HG02885 (cell line): ENCODE measurements at regions not wholly inside any gene's neighbourhood (a gene's known extent, or its start where the extent isn't known, plus 50 kb on each side); places are given as distances from the start of the nearest gene placed in this dataset.
"Not testable (repeated sequence)": the region's sequence is repeated elsewhere in the genome, so short reads cannot be mapped to it uniquely, and the experiment has no call there.

Source experiments
- ATAC-seq: cut with Tn5 transposase; IDR thresholded peaks from one replicate; pipeline ENCODE4 v1.9.1; 2021; ENCODE audit warnings: mild to moderate bottlenecking; ENCODE audit not compliant: unreplicated experiment, poor library complexity

DNA sequence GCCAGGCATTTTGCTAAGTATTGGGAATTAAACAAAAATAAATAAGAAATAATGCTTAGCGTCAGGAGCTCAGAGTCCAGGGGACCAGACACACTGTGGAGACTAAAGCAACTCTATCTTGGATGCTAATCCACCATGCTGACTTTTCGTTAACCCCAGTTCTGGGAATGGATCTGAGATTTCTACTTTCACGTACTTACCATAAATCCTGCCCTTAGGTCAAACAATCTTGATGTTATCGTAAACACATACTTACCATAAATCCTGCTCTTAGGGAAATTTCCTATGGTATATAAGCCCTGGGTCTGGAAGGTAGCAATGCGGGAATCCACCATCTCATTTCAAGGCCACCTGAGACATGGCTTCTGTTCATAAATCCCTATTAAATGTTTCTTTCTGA is 204.5 kb upstream of the IGFBP7 start:
- no peak for ATAC-seq

DNA sequence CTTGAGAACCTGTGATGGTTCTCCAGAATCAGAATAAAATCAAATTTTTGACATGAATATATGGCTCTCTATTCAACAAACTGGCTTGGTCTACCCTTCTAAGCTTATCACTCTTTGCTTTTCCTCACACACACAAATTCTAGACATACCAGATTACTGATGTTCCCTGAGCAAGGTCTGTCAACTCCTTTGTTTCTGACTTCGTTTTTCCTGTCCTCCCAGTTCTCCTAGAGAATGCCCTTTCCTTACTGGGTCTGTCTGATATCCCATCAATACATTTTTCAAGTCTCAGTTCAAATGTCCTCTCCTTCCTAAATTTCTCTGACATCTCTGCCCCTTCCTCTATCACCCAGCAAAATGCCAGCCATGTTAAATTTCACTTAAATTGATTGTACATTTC is 202.1 kb upstream of the IGFBP7 start:
- ATAC-seq, result no peak

DNA sequence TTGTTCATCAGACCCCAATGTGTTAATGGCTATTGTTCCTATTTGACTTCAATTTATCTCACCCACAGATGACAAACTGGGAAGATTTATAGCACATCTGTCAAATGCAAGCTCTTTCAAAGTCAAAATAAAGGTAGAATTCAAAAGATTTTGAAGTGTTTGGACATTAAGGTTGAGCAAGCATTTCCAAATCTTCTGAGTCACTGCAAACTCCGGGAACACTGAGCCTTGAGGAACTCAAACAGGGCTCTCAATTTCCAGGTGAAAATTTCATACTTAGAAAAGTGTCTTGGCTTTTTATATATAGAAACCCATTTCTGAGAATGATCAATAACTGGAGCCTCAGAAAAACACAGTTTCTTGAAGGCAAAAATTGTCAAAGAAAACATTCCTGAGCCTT is 199.5 kb upstream of the IGFBP7 start:
- no peak for ATAC-seq

DNA sequence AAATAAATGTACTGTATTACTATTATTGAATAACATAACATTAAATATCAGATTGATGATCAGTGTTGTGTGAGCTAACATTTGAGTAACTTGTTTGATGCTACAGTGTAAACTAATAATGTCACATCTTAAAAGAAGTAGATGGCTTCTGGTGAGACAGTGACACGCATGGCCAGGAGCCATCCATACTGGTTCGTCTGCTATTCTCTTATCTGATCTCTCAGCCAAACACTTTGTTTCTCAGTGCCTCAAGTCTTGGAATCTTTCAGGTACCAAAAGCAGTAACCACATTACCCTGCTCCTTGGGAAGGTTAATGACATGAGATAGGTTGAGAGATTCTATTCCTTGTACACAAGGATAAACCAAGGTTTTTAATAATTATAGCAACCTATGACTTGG is 198.1 kb upstream of the IGFBP7 start:
- no peak for ATAC-seq

DNA sequence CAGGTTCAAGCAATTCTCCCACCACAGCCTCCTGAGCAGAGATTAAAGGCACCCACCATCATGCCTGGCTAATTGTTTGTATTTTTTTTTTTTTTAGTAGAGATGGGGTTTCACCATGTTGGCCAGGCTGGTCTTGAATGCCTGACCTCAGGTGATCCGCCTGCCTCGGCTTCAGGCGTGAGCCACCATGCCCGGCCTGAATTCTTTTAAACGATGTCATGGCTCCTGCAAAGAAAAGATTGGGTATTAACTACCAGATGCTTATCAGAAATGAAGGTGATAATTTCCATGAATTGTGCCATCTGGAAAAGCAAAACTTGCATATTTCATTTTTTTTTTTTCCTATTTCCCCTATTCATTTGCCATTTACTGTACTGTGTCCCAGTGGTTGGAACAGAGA is 195.7 kb upstream of the IGFBP7 start:
- no peak for ATAC-seq

DNA sequence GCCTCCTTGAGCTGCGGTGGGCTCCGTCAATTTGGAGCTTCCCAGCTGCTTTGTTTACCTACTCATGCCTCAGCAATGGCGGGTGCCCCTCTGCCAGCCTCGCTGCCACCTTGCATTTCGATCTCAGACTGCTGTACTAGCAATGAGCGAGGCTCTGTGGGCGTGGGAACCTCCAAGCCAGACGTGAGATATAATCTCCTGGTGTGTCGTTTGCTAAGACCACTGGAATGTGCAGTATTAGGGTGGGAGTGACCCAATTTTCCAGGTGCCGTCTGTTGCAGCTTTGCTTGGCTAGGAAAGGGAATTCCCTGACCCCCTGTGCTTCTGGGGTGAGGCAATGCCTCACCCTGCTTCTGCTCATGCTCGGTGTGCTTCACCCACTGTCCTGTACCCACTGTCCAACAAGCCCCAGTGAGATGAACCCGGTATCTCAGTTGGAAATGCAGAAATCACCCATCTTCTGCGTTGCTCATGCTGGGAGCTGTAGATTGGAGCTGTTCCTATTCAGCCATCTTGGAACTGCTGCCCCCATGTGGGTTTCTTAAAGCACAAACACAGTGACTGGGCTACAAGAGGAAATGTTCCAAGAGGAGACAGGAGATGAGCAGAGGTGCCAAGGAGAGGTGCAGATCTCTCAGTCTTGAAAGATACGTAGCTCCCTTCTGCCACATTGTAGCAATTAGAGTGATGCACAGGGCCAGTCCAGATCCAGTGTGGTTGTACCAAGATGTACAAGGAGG is 193.0 kb upstream of the IGFBP7 start:
- ATAC-seq, result no peak

DNA sequence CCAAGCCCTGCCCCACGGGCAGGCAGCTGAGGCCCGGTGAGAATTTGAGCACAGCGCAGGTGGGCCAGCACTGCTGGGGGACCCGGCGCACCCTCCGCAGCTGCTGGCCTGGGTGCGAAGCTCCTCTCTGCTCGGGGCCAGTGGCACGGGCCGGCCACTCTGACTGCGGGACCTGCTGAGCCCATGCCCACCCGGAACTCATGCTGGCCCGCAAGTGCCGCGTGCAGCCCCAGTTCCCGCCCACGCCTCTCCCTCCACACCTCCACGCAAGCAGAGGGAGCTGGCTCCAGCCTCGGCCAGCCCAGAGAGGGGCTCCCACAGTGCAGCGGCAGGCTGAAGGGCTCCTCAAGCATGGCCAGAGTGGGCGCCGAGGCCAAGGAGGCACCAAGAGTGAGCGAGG is 190.1 kb upstream of the IGFBP7 start:
- not testable (repeated sequence) for ATAC-seq

DNA sequence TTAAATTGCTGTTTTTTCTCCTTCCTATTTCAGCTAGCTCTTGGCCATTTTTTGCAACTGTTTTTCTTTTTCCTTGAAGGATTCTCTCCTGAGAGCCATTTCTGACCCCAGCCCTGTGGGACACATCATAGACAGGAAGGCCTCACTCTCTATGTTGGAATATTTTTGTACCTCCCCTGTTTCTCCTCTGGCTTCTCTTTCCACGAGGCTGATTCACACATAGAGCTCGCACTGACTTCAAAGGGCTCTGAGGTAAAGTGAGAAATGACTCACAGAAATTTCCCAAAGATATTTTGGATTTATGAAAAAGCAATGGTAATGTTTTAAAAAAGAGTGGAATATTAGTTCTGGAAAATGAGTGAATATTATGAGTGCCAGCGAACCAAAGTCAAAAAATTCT is 181.7 kb upstream of the IGFBP7 start:
- ATAC-seq, result no peak

DNA sequence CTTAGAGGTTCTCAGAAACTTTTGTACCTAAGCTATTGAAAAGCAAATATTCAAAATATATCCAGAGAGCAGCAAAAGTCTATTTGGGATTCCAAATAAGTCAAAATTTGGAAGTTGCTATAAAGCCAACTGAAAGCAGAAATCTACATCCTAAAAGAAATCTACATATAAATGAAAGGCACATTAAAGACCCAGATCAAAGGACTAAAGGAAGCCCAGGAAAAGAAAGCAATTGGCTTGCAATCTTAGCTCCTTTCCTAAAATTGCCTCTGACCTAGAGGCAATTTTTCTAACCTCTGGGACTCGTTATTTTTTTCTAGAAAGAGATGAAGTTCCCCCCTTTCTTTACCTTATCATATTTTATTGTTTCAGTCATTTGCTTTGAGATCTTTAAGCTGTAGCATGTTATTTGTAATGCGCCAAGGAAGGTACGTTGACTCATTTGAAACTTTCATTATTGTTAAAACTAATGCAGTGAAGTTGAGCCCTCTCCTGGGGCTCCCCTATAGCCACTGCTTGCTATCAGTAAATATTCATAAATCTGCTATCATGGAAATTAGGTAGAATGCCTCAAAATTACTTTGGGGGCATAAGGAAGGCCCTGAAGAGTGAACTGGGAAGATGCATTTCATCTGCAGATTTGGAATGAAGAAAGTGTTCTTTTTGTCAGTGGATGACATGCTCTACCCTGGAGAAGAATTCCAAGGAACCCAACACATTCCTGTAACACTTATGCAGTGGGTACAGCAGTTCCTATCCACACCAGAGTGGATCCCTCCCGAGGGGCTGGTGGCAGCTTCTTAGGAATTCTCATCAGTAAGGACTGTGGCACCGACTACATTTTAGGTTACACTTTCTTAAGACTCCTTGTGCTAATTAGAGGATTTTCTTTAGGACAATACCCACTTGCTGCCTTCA is 177.8 kb upstream of the IGFBP7 start:
- no peak for ATAC-seq

DNA sequence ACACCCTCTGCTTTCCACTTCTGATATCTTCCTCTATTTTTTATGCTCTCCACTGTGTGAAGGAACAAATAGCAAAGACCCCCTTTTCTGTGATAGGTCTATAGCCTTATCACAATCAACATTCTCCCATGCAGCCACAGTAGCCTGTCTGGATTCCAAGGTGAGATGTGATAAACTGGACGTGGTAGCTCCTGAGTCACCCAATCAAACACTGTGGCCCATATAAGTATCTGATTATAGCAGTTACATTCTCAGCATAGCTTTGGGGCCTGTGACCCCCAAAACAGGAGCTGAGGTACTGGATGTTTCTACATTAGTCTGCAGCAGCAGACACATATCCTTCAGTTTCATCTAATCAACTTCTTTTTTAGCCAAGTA is 172.7 kb upstream of the IGFBP7 start:
- ATAC-seq, result no peak

DNA sequence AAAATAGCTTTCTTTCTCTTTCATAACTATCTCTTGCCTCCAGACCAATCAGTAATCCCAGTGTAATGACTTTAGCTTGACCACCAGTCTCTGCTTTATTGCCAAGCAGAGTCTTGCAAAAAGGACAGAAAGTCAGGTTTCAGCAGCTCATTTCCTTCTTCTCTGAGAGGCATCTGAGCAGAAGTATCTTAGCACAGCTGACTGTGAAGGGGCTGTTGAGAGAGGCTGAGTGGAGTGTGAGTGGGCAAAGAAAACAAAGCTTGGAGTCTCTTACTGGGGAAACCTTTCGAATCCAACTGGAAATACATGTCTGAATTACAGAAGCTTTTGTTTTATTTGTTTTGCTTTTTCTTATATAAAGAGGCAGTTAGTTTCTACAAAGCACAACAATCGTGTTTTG is 170.3 kb upstream of the IGFBP7 start:
- ATAC-seq, result no peak

DNA sequence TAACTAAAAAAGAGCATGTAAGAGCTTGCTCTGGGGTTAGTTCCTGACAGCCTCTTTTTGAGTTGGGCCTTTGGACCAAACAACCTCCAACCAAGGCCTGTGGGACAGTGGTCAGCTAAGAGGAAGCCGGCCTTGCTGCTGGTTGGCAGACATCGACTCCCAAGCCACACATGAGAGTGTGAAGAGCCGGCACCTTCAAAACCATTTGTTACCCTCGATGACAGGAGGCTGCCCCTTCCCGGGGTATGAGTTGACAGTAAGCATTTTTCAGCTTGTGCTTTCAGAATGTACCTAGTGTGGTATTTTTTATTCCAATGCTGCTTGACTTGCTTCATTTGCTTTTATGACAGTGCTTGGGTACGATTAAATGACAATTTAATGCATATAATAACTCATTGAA is 168.6 kb upstream of the IGFBP7 start:
- ATAC-seq, result no peak

DNA sequence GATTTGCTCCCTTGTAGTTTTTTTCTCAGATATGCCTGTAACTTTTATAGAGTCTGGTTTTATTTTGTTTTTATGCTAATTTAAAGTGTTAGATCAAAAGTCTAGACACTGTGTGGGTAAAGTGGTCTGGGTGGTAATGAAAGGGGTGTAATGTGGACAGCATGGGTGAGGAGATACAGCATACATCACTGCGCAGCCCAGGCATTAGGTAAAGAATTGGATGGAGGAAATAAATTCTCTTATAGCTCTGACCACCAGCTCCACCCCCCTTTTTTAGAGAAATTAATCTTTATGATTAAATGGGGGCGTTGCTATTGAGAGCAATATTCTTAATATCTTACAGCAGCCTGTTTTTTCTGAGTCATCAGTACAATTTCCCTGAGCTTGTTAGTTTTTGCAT is 163.9 kb upstream of the IGFBP7 start:
- ATAC-seq, result no peak

DNA sequence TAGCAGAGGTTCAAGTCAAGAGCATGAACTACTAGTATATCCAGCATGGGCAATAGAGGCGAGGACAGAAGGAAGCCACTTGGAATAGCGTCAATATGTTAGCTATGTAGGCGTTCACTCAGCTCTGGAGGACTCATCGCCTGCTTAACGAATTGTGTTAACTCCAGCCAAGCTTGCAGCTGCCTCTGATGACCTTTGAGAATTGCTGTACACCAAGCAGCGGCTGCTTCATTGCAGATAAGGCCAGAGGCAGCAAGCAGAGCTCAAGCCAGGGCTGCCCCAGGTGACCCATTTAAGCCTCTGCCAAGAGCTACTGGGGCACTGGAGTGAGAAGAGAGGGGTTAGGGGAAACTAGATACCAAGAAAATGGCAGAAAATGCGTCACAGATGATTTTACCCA is 160.2 kb upstream of the IGFBP7 start:
- ATAC-seq, result no peak

DNA sequence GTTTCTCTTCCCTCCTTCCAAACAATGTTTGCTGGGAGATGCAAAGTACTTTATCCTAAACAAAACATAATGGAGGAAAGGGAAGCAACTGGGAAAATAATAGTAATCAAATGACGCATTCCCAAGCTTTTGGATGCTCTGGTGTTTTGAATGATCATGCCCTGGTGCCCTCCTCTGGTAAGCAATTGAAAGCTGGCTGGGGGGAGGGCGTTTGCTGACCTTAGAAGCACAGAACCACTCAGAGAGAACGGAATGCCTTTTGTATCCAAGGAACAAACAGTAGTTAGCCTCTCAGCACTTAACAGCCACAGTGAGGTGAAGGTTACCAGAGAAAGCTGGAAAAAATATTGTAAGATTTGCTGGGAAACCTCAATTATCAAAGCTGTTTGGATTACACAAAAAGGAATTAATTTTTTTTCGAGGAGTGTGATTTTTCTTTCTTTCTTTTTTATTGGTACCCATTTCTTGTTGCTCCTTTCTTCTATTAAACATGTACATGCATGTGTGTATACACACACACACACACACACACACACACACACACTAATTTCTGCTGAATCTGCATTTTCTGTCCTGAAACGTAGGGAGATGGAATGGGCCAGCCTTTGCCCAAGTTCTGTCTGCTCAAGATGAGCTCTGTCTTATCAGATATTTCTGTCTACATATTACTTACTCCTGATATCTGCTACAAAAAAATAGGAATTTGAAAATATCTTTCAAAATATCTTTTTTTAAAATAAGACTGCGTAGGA is 155.8 kb upstream of the IGFBP7 start:
- no peak for ATAC-seq

DNA sequence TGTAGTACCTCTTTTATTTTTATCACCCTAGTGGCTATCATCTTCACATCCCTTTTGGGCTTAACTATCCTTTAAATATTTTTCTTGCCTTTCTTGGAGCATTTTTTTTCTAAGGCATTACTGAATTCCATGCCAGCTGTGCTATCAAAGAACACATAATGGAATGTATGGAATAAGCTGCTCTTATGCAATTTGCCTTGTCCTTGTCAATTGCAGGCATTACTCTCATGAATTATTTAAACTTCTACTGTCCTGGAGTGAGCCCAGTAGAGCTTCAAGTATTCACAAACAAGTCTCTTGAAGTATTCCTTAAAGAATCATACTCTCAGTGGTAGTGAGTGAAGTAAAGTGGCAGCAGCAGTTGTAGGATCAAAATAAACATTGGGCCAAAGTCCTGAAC is 144.6 kb upstream of the IGFBP7 start:
- no peak for ATAC-seq

DNA sequence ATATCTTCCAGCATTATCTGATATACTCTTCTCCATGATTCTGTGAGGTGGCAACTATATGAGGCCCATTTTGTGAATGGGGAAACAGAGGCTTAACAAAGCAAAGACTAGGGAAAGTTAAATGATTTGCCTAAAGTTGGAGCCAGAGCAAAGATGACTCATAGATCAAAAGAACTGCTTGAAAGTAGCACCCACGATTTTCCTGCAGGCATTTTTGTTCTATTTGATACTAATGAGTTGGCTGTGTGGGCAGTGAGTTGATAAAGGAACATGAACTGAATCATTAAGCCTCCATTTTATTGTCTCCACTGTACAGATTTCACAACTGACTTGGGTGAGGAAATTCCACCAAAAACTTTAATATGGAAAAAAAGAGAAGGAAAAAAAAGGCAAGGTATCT is 138.9 kb upstream of the IGFBP7 start:
- no peak for ATAC-seq

DNA sequence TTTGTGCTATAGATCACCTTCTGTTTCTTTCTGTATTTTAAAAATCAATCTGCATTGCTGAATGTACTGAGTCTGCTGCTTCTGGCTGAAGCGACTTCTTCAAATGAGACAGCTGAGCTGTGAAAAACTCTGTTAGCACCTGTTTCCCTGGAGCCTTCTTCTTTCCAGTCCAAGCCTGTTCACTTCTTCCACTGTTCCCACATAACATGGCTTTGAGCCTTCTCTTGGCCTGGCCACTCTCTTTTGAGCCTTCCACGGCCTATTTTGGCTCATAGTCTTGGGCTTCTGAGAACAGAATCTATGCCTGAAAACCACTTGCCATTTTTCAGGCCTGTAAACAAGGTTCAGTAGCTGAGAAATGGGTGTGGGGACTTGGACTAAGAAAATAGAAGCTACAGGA is 132.9 kb upstream of the IGFBP7 start:
- no peak for ATAC-seq

DNA sequence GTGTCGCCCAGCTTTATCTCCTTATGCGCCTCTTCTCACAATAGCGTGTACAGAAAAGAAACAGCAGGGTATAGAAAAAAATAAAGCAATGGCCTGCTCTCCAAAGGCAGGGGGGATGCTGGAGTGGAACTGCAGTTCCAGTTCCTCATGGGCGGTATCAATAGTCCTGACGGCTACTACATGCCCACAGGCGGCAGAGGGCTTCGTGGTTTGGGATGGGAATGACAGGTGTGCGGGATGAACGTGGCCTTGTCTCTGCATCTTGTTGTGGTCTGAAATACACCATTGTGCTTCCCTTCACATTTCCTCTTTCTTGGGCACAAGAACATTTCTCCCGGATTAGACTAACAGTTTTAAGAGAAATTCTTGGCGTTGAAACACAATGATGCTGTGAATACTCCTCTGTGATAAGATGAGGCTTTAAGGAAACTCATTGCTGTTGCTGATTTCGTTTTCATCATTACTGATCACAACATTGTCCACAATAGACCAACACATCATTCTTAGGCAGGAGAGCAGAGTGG is 124.1 kb upstream of the IGFBP7 start:
- no peak for ATAC-seq

DNA sequence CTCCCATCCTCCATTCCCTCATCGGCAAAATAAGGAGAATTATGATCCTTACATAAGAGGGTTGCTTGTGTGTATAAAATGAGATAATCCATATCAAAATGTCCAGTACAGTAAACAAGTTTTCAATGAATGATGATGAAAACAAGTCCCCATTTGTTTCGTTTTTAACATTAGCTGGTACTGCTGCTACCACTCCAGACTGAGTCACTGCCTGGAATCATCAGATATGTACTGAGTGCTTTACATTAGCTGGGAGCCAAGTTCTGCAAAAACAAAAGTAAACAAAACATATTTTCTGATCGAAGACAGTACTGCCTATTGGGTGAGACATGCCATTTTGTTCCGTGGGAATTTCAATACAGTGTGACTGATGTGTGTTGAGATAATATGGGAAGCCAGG is 123.2 kb upstream of the IGFBP7 start:
- no peak for ATAC-seq

DNA sequence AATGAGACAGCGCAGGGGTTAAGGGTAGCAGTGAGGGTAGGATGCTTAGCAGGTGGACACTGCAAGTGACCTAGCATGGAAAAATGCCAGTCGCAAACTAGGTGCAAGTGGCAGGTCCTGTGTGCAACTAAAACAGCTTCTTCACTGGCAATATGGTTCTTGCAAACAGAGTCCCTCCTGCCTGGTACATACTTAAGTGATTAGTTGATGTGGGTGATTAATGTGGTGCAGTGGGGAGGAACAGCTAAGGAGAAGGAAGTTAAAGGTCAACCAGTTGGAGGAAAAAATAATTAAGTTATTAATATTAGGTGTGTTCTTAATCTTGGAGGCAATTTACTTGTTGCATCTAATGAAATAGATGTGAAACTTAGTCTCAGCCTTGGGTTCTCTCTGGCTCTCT is 121.6 kb upstream of the IGFBP7 start:
- no peak for ATAC-seq
